Jurkat, Clone E6-1 (cell line): ENCODE measurements at regions not wholly inside any gene's neighbourhood (a gene's known extent, or its start where the extent isn't known, plus 50 kb on each side); places are given as distances from the start of the nearest gene placed in this dataset.

Source experiments
- DNase-seq: peaks from one replicate; pipeline ENCODE4 v3.0.0-alpha.2; 2011; ENCODE audit warnings: low read depth, low spot score
- H3K4me3 ChIP-seq: 2 replicates; pipeline ENCODE4 v1.5.1; 2011; ENCODE audit warnings: mild to moderate bottlenecking, low read length, control low read depth, moderate library complexity

GRCh38 chr4:104752337-104752736 is 257.6 kb upstream of the CXXC4 start:
- no peak for DNase-seq
- H3K4me3 ChIP-seq, result no peak overlapping the region

GRCh38 chr4:104756837-104757236 is 262.1 kb upstream of the CXXC4 start:
- H3K4me3 ChIP-seq, result no peak overlapping the region
- DNase-seq, result no peak

DNA sequence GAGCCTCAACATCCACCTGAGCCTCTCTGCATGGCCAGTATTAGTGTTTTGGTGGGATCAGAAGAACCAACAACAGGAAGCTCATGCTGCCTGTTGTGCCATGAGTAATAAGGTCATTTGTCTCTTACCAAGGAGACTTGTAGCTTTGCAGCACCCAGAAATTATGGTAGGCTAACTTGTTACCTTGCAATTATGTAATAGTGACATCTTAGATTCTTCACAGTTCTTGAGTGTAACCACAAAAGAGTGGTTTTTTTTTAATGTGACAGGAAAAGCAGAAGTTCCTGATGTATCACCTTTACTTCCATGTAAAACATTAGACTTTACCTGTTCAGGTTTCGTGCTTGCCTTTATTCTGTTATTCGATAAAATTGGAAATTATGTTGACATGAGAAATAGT is 263.9 kb upstream of the CXXC4 start:
- DNase-seq, result no peak
- H3K4me3 ChIP-seq, result no peak overlapping the region

DNA sequence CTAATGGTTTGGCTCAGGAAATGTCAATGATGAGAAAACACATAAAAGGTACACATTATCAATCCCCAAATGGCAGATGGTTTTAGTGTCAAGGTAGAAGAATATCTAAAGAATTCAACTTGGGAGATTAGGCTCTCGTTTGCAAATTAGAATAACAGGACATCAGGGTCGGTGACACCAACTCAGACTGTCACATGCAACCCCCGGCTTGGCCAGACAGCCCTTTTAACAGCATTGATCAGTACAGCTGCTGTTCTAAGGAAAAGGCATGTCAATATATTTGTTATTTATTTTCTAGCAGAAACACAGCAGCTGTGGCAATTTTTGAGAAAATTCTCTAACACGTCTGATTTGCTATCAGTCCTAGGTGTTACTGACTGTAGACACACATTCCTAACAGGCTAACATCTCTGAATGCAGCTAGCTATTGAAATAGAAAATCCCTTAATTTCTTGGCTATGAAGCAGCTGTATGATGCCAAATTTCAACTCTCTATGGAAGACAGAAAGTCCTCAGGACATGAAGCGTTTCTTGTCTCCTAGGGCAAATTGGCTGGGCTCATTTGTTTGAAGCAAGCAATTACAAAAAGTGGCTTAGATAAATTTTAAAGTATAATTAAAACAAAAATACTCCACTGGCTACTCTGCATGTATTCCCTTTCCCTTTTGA is 269.0 kb upstream of the CXXC4 start:
- DNase-seq, result no peak
- no peak overlapping the region for H3K4me3 ChIP-seq

DNA sequence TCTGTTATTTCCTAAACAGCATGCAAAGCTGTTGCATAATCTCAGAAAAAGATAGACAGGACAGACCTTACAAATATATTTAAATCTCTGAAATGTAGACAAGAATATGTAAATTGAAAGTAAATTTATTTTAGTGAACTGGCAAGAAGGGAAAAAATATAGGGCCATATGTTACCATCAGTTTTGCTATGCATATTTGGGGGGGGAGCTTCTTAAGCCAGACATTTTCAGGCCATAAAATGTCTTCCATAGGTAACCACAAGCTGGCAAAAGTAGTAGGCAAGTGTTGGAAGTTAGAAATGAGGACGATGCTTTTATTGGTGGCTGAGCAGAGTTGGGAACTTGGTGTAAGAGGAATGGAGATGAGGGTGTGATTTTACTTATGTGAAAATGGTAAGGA is 272.0 kb upstream of the CXXC4 start:
- no peak for DNase-seq
- H3K4me3 ChIP-seq, result no peak overlapping the region

DNA sequence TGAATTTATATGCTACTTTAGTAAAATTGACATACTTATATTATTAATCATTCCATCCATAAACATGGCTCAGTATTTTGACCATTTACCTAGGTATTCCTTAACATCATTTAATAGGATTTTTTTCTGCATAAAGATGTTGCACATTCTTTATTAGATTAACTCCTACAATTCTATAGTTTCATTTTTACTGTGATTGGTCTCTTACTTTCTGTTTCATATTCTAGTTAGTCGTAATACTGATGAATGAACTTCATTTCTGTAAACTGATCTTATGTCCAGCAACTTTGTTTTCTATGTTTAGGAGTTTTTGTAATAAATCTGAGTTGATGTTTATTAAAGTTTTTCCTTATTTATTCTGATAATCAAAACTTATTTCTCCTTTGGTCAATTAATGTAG is 278.2 kb upstream of the CXXC4 start:
- H3K4me3 ChIP-seq, result no peak overlapping the region
- no peak for DNase-seq

DNA sequence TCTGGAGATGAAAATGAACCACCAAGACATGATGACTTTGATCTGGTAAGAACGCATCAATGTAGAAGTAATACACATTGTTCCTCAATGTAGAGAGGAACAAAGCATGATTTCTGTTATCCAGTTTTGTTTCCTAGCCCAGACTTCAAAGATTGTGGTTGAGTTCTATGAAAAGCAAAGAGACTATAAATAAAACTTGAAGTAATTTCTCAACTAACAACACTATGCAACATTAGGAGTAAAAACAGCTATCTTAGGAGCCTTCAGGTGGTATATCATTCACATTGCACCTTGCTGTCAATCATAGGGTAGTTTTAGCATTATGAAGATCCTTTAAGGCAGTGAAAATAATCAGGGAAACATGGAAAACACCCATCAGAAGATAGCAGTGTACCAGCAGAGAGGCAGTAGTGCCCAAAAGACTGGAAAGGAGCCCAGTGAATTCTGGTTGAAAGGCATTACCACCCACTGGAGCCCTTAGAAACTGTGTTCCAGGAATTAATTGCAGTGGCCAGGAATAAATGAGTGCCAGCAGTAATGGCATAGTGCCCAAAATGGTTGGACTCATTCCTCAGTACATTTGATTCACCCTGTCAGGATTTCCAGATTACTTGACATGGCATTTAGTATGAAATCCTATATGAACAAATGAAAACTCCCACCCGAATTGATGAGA is 300.7 kb upstream of the CXXC4 start:
- peak; percentile 33 for DNase-seq
- no peak overlapping the region for H3K4me3 ChIP-seq

- no peak for DNase-seq
- H3K4me3 ChIP-seq, result no peak overlapping the region
Measured at GRCh38 chr4:104811727-104812126, 317.0 kb upstream of the CXXC4 start.

DNA sequence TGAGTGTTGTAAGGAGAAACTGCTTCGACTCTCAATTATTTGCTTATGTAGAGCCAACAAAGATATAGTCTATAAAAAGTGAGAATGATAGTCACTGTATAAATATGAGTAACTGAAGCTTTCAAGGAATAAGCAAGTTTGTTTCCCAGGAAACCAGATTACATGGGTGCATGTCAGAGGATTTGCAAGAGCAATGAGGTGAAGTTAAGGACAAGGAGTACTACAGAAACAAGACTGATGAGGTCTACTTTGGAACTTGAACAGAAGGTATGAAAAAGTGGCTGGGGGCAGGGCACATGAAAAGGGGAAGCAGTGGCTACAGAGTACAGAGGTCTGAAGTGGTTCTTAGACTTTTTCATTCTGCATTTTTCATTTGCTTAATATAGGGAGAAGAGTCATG is 321.0 kb upstream of the CXXC4 start:
- H3K4me3 ChIP-seq, result no peak overlapping the region
- DNase-seq, result no peak

DNA sequence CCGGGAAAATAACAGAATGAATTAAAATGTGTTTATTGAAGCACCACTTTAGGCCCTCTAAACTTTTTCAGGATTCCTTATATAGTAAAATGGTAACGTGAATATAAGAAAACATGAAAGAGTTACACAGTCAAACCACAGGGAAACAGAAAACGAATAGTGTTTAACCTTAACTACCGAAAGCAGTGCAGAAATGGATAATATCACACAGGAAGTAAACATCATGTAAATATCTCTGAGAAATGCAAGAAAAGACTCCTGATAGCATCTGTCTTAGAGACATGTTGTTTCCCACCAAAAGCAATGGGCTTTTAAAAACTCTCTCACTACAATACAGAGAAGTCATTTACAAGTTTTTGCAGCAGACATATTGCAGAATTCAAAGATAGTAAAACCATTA is 323.9 kb upstream of the CXXC4 start:
- no peak overlapping the region for H3K4me3 ChIP-seq
- DNase-seq, result no peak

DNA sequence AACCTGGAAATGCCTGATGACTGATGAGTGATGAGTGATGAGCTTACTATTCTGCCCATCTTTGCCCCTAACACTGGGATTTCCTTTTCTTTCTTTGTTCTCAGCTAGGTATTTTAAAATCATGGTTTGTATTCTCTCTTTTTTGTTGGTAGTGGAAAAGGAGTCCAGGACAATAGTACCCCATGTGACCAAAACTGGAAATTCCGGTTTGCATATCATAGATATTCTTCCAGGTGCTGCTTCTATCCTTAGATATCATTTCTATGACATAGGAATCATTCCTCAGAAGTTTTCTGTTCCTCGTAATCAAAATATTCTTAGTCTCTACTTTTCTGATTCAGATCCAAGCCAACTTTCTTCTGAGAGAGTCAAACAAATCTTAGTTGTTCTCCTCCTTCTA is 320.5 kb upstream of the TET2 start:
- no peak overlapping the region for H3K4me3 ChIP-seq
- no peak for DNase-seq

- DNase-seq, result no peak
- no peak overlapping the region for H3K4me3 ChIP-seq
Measured at GRCh38 chr4:104829761-104830160, 316.9 kb upstream of the TET2 start.

GRCh38 chr4:104848597-104849225 is 298.0 kb upstream of the TET2 start:
- no peak overlapping the region for H3K4me3 ChIP-seq
- no peak for DNase-seq

DNA sequence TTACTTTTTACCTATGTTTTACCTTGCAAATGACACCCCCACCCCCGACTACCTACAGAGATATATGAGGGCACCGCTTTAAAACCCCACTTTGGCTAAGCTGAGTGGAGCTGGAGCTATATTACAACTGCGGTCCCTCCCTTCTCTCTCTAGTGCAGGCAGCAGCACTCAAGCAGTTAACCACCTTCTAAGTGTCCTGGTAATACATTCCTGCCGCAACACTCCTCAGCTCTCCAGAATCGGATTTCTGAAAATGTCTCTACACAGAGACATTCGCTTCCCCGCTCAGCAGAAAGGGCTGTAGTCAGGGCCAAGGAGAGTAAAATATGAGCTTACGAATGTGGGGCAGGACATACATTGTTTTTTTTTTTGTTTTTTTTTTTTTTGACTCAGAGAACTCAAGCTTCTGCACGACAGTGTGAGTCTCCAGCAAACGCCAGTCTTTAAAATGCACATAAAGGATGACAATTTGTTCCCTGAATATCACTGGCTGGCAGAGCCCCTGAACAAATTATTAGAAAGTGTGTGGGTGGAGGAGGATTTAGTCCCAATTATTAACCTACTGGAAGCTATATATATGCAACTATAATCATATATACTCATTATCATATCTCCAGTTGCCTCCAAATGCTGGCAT is 287.0 kb upstream of the TET2 start:
- no peak overlapping the region for H3K4me3 ChIP-seq
- no peak for DNase-seq

DNA sequence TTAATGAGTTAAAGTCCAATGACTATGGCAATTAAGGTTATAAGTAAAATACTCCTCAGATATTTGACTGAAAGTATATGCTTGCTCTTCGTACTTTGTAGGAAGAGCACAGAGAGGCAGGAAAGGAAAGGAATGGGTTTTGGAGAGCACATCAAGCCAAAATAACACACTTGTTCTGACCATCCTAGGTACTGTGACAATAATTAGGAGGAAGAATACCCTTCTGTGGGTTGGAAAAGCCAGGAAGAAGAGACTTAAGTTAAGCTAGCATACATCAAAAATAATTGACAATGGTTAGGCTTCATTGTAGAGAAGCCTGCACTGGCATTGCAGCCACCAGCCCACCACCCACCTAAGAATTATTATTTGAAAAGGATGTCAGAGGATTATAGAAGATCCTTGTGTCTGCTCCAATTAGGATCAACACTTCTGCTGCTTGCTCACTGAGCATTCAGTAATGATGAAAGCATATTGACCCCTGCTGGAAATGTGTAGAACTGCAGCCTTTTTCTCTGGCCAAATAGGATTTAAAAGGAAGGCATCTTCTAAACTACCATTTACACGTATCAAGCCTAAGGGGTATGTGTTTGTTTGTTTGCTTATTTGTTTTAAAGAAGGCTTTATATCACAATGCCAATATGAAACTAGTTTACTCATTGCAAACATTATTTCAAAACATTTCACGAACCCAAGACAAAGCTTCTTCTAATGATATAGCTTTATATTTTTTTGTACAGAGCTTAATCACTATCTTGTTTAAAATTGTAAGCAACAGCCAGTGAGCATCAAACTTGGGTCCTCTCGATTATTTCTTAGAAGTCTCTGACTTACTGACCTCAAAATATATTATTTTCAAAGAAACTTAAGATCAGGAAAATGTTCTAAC is 286.2 kb upstream of the TET2 start:
- peak; percentile 68 for DNase-seq
- H3K4me3 ChIP-seq, result no peak overlapping the region

DNA sequence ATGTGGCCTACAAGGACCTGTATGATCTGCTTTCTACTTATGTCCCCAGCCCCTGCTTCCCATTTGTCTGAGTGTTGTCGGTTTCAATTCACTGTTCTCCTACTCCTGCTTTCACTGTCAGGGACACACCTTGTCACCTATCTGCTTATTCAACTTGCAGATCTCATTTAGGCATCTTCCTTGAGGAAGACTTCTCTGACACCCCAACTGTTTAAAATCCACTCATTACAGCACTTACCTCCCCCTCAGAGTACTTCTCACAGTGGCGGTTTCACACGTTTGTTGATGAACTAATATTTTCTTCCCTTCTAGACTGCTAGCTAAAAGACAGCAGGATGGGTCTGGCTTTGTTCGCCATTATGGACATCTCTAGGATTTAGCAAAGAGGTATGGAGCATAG is 279.9 kb upstream of the TET2 start:
- no peak overlapping the region for H3K4me3 ChIP-seq

DNA sequence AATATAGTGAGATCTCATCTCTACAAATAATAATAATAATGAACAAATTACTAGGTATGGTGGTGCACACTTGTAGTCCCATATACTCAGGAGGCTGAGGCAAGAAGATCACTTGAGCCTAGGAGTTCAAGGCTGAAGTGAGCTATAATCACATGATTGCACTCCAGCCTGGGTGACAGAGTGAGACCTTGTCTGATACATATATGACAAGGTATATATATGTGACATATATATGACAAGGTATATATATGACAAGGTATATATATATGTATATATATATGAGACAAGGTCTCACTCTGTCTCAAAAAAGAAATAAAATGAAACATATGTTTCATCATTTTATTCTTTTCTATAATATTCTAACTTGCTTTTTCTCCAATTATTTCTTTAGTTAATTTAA is 278.1 kb upstream of the TET2 start:
- H3K4me3 ChIP-seq, result no peak overlapping the region

More for the DNA sequence above, 279.9 kb upstream of the TET2 start:
- DNase-seq, result no peak

GRCh38 chr4:104868958-104869357 is 277.7 kb upstream of the TET2 start:
- no peak for DNase-seq
- H3K4me3 ChIP-seq, result no peak overlapping the region

More for the DNA sequence above, 278.1 kb upstream of the TET2 start:
- DNase-seq, result no peak

DNA sequence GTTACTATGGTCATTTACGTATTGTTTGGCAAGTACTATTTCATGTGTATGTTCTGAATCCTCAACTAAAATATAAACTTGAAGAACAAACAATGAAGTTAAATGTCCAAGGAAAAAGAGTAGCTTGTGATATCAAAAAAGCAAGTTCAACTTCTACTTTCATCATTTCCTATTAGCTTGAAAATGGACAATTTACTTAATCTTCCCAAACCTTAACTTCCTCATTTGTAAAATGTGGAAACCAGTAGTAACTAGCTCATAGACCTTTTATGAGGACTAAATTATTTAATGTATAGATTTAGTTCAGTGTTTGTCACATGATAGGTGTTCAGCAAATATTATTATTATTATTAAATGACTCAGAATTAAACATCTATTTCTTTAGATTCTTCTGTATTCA is 276.8 kb upstream of the TET2 start:
- no peak overlapping the region for H3K4me3 ChIP-seq
- DNase-seq, result no peak
